ENCODE measurements at regions not wholly inside any gene's neighbourhood (a gene's known extent, or its start where the extent isn't known, plus 50 kb on each side); places are given as distances from the start of the nearest gene placed in this dataset.

DNA sequence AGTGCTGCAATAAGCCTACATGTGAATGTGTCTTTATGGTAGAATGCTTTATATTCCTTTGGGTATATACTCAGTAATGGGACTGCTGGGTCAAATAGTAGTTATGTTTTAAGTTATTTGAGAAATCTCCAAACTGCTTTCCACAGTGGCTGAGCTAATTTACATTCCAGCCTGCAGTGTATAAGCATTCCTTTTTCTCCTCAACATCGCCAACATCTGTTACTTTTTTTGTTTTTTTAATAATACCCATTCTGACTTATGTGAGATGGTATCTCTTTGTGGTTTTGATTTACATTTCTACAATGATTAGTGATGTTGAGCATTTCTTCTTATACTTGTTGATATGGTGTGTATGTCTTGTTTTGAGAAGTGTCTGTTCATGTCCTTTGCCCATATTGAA is 1186.2 kb downstream of the BCL11B start:
- Histone ChIP-seq H2BK5ac (ENCODE audit: low read depth, low read length, poor library complexity, severe bottlenecking) (no peak overlapping the region), H3K4me2 (ENCODE audit: low read depth, low read length) (no peak overlapping the region), H4K8ac (ENCODE audit: low read depth in 2 of 2, low read length in 2 of 2) (no peak overlapping the region), H3K9me1 (ENCODE audit: insufficient read depth, low read length) (no peaks in the 10 kb centered on the region), H3K27me3 (ENCODE audit: control insufficient read depth, insufficient read depth, low read length) (no peaks in the 10 kb centered on the region), H3K9ac (ENCODE audit: low read depth, low read length) (no peak overlapping the region), H3K18ac (ENCODE audit: low read depth, low read length) (no peak overlapping the region), H3K4me1 (ENCODE audit: control insufficient read depth, insufficient read depth, low read length) (no peaks in the 10 kb centered on the region), H3K4me3 (ENCODE audit: insufficient read depth, low read depth, low read length) (no peak overlapping the region), H3K9me3 (ENCODE audit: control insufficient read depth, insufficient read depth, low read length) (peaks cover 12% of the 10 kb centered on the region), H2BK20ac (ENCODE audit: low read depth, low read length) (no peak overlapping the region), H2BK120ac (ENCODE audit: low read depth, low read length) (no peak overlapping the region), H3K23ac (ENCODE audit: low read depth, low read length) (no peak overlapping the region), H4K20me1 (ENCODE audit: insufficient read depth, low read length) (no peaks in the 10 kb centered on the region), H3K36me3 (ENCODE audit: control insufficient read depth, insufficient read depth, low read length) (no peaks in the 10 kb centered on the region), H3K79me1 (ENCODE audit: low read depth in 1 of 2, low read length in 2 of 2) (no peaks in the 10 kb centered on the region), H3K4ac (ENCODE audit: low read depth, low read length) (no peak overlapping the region), H4K5ac (ENCODE audit: low read depth, low read length) (no peak overlapping the region), H2AK5ac (ENCODE audit: low read depth, low read length) (no peak overlapping the region), H2AK9ac (replicated peaks; ENCODE audit: low read depth, low read length, poor library complexity) (no peak overlapping the region), H2AFZ (replicated peaks; ENCODE audit: low read length, poor library complexity) (no peak overlapping the region), H2BK15ac (ENCODE audit: low read depth, low read length) (no peak overlapping the region), H3K56ac (ENCODE audit: extremely low read depth, insufficient read depth, low read length) (no peak overlapping the region), H3K14ac (replicated peaks; ENCODE audit: low read depth, low read length) (no peak overlapping the region), H4K91ac (ENCODE audit: insufficient read depth, low read depth, low read length) (no peak overlapping the region), H3K27ac (ENCODE audit: insufficient read depth, low read length) (no peak overlapping the region)
- ChIA-PET CTCF (no interaction called here), POLR2A (ENCODE audit: unreplicated experiment) (no interaction called here)
- intact Hi-C loops (cut with micrococcal nuclease) (no loop called here), dilution Hi-C loops (cut with HindIII; ENCODE audit: low sequenced_read_pairs, unreplicated experiment) (no loop called here), in situ Hi-C loops (cut with MboI; ENCODE audit: low sequenced_read_pairs) (no loop called here)
- ATAC-seq (ENCODE audit: low read depth) (no peak), DNase-seq (no peak)
- TF ChIP-seq CEBPB (IDR thresholded peaks at IDR 0.05; ENCODE audit: low read depth, low read length) (no peak), MXI1 (IDR thresholded peaks at IDR 0.05; ENCODE audit: borderline replicate concordance, low read depth, low read length) (no peak), RFX5 (IDR thresholded peaks at IDR 0.05; ENCODE audit: low read depth, low read length) (no peak), MAFK (IDR thresholded peaks at IDR 0.05; ENCODE audit: low read depth, low read length) (no peak), FOS (IDR thresholded peaks at IDR 0.05; ENCODE audit: low read depth, low read length) (no peak), RAD21 (IDR thresholded peaks at IDR 0.05; ENCODE audit: low read length) (no peak), CHD1 (IDR thresholded peaks at IDR 0.05; ENCODE audit: low read depth, low read length) (no peak), MAZ (IDR thresholded peaks at IDR 0.05; ENCODE audit: borderline replicate concordance, low read depth, low read length) (no peak), BHLHE40 (IDR thresholded peaks at IDR 0.05; ENCODE audit: low read depth, low read length) (no peak), NFE2L2 (IDR thresholded peaks at IDR 0.05; ENCODE audit: low read depth, low read length) (no peak), POLR2A (IDR thresholded peaks at IDR 0.05; ENCODE audit: low read depth, low read length) (no peak), RCOR1 (IDR thresholded peaks at IDR 0.05; ENCODE audit: insufficient replicate concordance, low read length) (no peak), SMC3 (IDR thresholded peaks at IDR 0.05; ENCODE audit: low read depth, low read length) (no peak)
- TF ChIP-seq, protein P1, sequence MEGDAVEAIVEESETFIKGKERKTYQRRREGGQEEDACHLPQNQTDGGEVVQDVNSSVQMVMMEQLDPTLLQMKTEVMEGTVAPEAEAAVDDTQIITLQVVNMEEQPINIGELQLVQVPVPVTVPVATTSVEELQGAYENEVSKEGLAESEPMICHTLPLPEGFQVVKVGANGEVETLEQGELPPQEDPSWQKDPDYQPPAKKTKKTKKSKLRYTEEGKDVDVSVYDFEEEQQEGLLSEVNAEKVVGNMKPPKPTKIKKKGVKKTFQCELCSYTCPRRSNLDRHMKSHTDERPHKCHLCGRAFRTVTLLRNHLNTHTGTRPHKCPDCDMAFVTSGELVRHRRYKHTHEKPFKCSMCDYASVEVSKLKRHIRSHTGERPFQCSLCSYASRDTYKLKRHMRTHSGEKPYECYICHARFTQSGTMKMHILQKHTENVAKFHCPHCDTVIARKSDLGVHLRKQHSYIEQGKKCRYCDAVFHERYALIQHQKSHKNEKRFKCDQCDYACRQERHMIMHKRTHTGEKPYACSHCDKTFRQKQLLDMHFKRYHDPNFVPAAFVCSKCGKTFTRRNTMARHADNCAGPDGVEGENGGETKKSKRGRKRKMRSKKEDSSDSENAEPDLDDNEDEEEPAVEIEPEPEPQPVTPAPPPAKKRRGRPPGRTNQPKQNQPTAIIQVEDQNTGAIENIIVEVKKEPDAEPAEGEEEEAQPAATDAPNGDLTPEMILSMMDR (conservative IDR thresholded peaks at IDR 0.05; ENCODE audit: low read depth, low read length), result no peak
- TF ChIP-seq, protein P2, sequence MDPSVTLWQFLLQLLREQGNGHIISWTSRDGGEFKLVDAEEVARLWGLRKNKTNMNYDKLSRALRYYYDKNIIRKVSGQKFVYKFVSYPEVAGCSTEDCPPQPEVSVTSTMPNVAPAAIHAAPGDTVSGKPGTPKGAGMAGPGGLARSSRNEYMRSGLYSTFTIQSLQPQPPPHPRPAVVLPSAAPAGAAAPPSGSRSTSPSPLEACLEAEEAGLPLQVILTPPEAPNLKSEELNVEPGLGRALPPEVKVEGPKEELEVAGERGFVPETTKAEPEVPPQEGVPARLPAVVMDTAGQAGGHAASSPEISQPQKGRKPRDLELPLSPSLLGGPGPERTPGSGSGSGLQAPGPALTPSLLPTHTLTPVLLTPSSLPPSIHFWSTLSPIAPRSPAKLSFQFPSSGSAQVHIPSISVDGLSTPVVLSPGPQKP (IDR thresholded peaks at IDR 0.05; ENCODE audit: borderline replicate concordance, low read depth, low read length), result no peak
- TF ChIP-seq, protein P3, sequence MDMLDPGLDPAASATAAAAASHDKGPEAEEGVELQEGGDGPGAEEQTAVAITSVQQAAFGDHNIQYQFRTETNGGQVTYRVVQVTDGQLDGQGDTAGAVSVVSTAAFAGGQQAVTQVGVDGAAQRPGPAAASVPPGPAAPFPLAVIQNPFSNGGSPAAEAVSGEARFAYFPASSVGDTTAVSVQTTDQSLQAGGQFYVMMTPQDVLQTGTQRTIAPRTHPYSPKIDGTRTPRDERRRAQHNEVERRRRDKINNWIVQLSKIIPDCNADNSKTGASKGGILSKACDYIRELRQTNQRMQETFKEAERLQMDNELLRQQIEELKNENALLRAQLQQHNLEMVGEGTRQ (IDR thresholded peaks at IDR 0.05; ENCODE audit: low read depth, low read length), result no peak
- WGBS, 2 experiments (ENCODE audit: extremely low coverage in 2 of 2, insufficient read length in 1 of 2), result no CpG with 5 or more reads among the region's 1 CpG
- no TSS peak for BruUV-seq (replicated peaks)

All from IMR-90 (cell line).